ENCODE measurements at regions not wholly inside any gene's neighbourhood (a gene's known extent, or its start where the extent isn't known, plus 50 kb on each side); places are given as distances from the start of the nearest gene placed in this dataset.
"Not testable (repeated sequence)": the region's sequence is repeated elsewhere in the genome, so short reads cannot be mapped to it uniquely, and the experiment has no call there.

DNA sequence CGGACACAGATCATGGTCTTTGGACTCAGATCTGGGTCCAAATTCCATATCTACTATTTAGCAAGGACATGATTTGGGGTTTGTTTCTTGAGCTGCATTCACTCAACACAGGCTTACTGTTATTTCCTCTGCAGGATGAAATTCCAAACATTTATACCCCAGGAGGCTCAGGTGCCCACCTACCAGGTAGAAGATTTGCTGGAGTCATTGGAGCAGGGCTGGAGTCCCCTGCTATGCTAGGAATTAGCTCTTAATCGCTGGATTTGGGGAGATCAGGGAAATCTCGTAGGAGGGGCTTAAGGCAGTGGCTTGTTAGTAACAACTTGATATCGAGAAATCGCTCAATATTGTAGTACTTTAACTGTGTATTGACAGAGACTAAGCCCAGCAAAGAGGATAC, 193.0 kb downstream of the IL20RB start:
- H3K36me3 Mint-ChIP-seq (ENCODE audit: insufficient read depth, unreplicated experiment), result no peaks in the 10 kb centered on the region

DNA sequence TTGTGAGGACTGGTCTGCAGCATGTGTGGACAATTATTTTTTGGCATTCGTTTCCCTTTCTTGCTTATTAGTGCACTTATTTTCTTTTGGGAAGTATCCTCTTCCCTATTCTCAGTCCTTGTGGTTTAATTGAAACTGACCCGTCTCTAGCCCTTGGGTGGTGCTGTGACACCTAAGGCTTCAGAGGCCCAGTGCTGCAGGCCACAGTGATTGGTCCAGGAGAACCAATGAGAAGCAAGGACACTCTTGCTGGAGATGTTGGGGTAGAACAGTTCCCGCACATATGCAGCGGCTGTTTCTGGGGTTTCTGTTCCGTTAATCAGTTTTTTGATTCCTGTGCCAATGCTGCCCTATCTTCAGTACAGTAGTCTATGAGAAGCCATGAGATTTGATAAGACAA, 195.3 kb downstream of the IL20RB start:
- H3K27ac Mint-ChIP-seq (ENCODE audit: unreplicated experiment); H3K27me3 Mint-ChIP-seq (ENCODE audit: unreplicated experiment); DNase-seq; H3K4me3 Mint-ChIP-seq (ENCODE audit: low read depth, unreplicated experiment); CTCF ChIA-PET; H3K36me3 Mint-ChIP-seq (ENCODE audit: insufficient read depth, unreplicated experiment); BruUV-seq (replicated peaks); intact Hi-C loops (cut with micrococcal nuclease; ENCODE audit: unreplicated experiment); H3K4me1 Mint-ChIP-seq (ENCODE audit: low read depth, unreplicated experiment); H3K9me3 Mint-ChIP-seq (ENCODE audit: low read depth, unreplicated experiment): not testable (repeated sequence)

More for the DNA sequence above, 193.0 kb downstream of the IL20RB start:
- BruUV-seq (replicated peaks), result no TSS peak
- TF ChIP-seq, protein P1, sequence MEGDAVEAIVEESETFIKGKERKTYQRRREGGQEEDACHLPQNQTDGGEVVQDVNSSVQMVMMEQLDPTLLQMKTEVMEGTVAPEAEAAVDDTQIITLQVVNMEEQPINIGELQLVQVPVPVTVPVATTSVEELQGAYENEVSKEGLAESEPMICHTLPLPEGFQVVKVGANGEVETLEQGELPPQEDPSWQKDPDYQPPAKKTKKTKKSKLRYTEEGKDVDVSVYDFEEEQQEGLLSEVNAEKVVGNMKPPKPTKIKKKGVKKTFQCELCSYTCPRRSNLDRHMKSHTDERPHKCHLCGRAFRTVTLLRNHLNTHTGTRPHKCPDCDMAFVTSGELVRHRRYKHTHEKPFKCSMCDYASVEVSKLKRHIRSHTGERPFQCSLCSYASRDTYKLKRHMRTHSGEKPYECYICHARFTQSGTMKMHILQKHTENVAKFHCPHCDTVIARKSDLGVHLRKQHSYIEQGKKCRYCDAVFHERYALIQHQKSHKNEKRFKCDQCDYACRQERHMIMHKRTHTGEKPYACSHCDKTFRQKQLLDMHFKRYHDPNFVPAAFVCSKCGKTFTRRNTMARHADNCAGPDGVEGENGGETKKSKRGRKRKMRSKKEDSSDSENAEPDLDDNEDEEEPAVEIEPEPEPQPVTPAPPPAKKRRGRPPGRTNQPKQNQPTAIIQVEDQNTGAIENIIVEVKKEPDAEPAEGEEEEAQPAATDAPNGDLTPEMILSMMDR (IDR thresholded peaks at IDR 0.05; ENCODE audit: unreplicated experiment), result no peak
- no peak overlapping the region for H3K27ac Mint-ChIP-seq (ENCODE audit: unreplicated experiment)
- H3K27me3 Mint-ChIP-seq (ENCODE audit: unreplicated experiment), result no peaks in the 10 kb centered on the region
- H3K9me3 Mint-ChIP-seq (ENCODE audit: low read depth, unreplicated experiment), result no peaks in the 10 kb centered on the region
- H3K4me3 Mint-ChIP-seq (ENCODE audit: low read depth, unreplicated experiment), result no peak overlapping the region
- intact Hi-C loops (cut with micrococcal nuclease; ENCODE audit: unreplicated experiment), result no loop called here
- H3K4me1 Mint-ChIP-seq (ENCODE audit: low read depth, unreplicated experiment), result no peaks in the 10 kb centered on the region
- CTCF ChIA-PET, result no interaction called here
- DNase-seq, result no peak

DNA sequence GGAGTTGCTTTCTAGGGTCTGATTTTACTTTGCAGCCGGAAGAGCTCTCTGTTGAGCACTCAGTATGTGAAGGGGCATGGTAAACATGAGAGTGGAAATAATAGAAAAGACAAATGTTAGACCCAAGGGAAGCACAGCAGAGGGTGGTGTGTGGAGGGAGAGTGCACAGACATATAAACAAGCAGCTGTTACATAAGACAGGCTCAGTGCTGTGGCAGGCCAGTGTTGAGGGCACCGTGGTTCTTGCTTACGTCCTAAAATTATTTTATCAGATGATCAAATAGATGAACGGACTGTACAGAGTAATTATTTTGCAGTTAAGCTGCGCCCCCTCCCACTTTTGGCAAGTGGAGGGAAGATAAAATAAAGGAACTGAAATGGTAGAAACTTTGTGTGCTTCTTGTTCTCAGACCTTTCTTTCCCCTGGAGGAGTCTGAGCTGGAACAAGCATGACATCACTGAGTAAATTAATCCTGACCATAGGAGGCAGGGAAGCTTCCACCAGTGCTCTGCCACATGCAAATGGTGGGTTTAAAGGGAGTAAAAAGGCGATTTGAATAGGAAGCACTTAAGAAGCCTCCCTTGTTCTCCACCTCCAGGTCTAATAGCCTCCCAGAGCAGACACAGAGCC, 205.6 kb downstream of the IL20RB start:
- intact Hi-C loops (cut with micrococcal nuclease; ENCODE audit: unreplicated experiment), result no loop called here
- no peak for DNase-seq
- Mint-ChIP-seq H3K4me3 (ENCODE audit: low read depth, unreplicated experiment) (no peak overlapping the region), H3K36me3 (ENCODE audit: insufficient read depth, unreplicated experiment) (no peaks in the 10 kb centered on the region), H3K27me3 (ENCODE audit: unreplicated experiment) (peaks cover 32% of the 10 kb centered on the region), H3K4me1 (ENCODE audit: low read depth, unreplicated experiment) (no peaks in the 10 kb centered on the region), H3K9me3 (ENCODE audit: low read depth, unreplicated experiment) (no peaks in the 10 kb centered on the region), H3K27ac (ENCODE audit: unreplicated experiment) (no peak overlapping the region)
- CTCF ChIA-PET, result no interaction called here
- TF ChIP-seq, protein P1 (IDR thresholded peaks at IDR 0.05; ENCODE audit: unreplicated experiment), result no peak
- no TSS peak for BruUV-seq (replicated peaks)

DNA sequence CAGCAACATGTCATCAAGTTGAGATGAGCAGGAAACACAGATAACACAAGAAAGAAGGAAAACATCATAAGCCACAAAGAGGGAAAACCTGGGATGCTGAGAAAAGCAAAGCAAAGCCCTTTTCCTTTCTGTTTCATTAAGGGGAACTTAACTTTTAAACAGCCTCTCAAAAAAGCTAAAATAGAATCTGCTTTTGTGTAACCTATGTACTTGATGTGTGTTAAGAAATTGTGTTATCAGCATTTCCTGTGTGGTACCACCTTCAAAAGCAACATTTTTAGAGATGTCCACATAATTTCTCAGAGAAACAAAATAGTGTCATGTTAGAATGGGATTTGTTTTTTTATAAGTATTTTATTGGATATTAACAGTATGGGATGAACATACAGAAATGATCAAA, 206.2 kb downstream of the IL20RB start:
- TF ChIP-seq, protein P1 (IDR thresholded peaks at IDR 0.05; ENCODE audit: unreplicated experiment), result no peak
- CTCF ChIA-PET, result no interaction called here
- no TSS peak for BruUV-seq (replicated peaks)
- no peak for DNase-seq
- intact Hi-C loops (cut with micrococcal nuclease; ENCODE audit: unreplicated experiment), result no loop called here
- Mint-ChIP-seq H3K27ac (ENCODE audit: unreplicated experiment) (no peak overlapping the region), H3K36me3 (ENCODE audit: insufficient read depth, unreplicated experiment) (no peaks in the 10 kb centered on the region), H3K27me3 (ENCODE audit: unreplicated experiment) (peaks cover 32% of the 10 kb centered on the region), H3K9me3 (ENCODE audit: low read depth, unreplicated experiment) (no peaks in the 10 kb centered on the region), H3K4me3 (ENCODE audit: low read depth, unreplicated experiment) (no peak overlapping the region), H3K4me1 (ENCODE audit: low read depth, unreplicated experiment) (no peaks in the 10 kb centered on the region)

DNA sequence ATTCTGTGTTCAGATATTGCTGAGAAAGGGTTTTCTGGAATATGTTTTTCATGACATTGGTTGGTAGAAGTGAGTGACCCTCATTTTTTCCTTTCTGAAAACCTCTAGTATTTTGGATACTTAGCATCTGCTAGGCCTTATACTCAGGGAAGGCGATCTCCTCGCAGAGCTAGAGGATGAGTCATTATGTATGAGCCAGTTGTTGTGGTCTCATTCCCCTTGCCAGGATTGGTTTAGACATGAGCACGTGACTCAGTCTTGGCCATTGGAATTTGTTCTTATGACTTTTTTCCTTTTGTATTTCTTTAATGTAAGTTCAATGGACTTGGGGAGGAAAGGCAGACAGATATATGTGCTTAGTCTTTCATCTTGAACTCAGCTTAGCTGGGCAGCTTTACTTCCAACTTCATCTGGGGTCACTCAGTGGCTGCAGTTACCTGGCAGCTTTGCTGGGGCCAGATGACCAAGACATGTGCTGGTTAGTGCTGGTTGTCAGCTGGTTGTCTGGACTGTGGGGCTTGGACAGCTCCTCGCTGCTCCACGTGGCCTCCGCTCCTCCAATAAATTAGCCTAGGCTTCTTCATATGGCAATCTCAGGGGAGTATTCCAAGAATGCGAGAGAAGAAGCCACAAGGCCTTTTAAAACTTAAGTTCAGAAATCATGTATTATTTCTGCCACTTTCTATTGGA, 207.5 kb downstream of the IL20RB start:
- H3K36me3 Mint-ChIP-seq (ENCODE audit: insufficient read depth, unreplicated experiment), result no peaks in the 10 kb centered on the region
- no peak overlapping the region for H3K27ac Mint-ChIP-seq (ENCODE audit: unreplicated experiment)
- no peaks in the 10 kb centered on the region for H3K4me1 Mint-ChIP-seq (ENCODE audit: low read depth, unreplicated experiment)
- TF ChIP-seq, protein P1 (IDR thresholded peaks at IDR 0.05; ENCODE audit: unreplicated experiment), result no peak
- CTCF ChIA-PET, result interaction anchor here (0.7 kb wide), 2 partner anchors 67 to 189 kb away, joined by 4 to 10 read pairs; no protein-coding TSS in a partner anchor
- no TSS peak for BruUV-seq (replicated peaks)
- H3K27me3 Mint-ChIP-seq (ENCODE audit: unreplicated experiment), result peaks cover 22% of the 10 kb centered on the region
- intact Hi-C loops (cut with micrococcal nuclease; ENCODE audit: unreplicated experiment), result no loop called here
- H3K9me3 Mint-ChIP-seq (ENCODE audit: low read depth, unreplicated experiment), result no peaks in the 10 kb centered on the region
- no peak for DNase-seq
- no peak overlapping the region for H3K4me3 Mint-ChIP-seq (ENCODE audit: low read depth, unreplicated experiment)

All from Calu3 (cell line).